CD4-positive, alpha-beta T cell treated with Interleukin-15 for 4 hours (primary cell): ENCODE measurements at regions not wholly inside any gene's neighbourhood (a gene's known extent, or its start where the extent isn't known, plus 50 kb on each side); places are given as distances from the start of the nearest gene placed in this dataset.
"Not testable (repeated sequence)": the region's sequence is repeated elsewhere in the genome, so short reads cannot be mapped to it uniquely, and the experiment has no call there.

ENCODE experiments used
- DNase-seq: peaks from one replicate; pipeline ENCODE4 v3.0.0-alpha.2; 2020; ENCODE audit warnings: low spot score

DNA sequence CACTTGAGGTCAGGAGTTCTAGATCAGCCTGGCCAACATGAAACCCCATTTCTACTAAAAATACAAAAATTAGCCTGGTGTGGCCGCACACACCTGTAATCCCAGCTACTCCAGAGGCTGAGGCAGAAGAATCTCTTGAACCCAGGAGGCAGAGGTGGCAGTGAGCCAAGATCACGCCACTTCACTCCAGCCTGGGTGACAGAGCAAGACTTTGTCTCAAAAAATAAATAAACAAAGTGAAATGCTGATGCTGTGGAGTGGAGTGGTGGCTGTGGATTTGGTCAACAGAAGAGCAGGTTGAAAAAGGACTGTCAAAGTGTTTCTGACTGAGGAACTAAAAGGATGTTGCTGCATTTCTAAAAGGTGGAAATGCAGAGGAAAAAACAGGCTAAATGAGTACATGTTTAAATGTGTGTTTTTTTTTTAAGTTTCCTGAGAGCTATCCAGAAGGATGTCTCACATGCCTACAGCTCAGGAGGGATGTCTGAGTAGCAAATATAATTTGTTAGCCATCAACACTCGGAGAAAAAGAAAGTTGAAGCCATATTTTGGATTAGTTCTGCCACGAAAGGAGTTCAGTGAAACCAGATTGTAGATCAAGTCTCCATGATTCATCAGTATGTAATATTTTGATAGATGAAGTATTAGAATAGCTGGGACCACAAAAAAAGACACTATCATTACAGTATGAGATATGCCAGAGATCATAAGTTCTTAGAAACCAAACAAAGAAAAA lies 621.1 kb upstream of the ADGRB3 start:
- no peak for DNase-seq

DNA sequence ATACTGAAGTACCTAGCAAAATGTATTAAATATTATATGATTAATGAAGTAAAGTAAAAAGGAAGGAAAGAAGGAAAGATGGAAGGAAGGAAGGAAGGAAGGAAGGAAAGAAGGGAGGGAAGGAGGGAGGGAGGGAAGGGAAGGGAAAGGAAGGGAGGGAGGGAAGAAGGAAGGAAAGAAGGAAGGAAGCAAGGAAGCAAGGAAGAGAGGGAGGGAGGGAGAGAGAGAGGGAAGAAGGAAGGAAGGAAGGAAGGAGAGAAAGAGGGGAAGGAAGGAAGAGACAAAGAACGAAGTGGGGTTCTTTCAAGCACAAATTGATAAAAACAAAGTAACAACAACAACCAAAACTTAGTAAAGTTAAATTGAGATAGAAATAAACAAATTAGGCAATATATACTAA lies 622.3 kb upstream of the ADGRB3 start:
- no peak for DNase-seq

DNA sequence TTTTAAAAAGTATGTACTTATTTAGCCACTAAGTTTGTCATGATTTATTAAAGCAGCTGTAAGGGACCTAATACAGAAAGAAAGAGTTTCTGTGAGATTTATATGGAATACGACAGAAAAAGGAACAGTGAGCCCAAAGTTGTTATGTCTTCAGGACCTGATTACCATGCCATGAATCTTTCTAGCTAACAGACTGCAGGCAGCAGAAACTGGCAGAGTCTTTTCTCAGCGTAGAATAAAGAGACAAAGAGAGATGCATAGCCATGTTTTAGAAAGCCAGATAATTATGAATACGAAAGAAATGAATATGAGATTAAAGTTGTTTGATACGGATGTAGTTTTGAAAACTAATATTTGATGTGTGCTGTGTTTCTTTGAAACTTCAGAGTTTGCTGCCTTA lies 624.1 kb upstream of the ADGRB3 start:
- no peak for DNase-seq

DNA sequence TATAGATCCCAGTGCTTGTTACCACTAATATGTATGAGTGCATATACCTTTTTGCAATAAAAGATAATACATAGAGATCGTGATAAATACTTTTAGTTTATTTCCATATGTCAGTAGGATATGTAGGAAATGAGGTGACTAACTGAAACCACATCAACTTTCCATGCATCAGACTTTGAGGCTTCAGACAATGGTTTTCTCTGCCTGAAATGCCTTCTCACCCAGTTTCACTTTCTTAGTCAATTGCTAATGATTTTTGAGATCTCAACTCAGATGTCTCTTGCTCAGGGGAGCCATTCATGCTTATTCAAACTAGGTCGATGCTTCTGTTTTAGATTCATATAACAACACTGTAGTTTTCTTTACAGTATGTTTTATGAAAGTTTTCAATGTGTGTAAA lies 626.6 kb upstream of the ADGRB3 start:
- DNase-seq, result no peak

DNA sequence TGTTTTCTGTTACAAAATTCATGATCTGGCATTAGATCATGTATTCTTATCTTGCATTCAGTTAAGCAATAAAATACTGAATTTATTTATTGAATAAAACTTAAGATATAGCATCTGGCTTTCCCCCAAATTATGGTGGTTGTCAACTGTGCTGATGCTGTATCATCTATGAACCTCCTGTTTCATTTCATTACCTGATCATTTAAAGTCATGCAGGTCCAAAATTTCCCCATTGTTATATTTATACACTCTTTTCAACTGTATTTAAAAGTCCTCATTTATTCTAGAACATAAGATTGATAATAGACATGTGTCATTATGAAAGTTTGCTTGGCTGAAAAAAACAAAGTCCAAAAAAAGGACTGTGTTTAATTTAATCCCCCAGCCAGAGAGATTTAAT lies 627.4 kb upstream of the ADGRB3 start:
- no peak for DNase-seq

DNA sequence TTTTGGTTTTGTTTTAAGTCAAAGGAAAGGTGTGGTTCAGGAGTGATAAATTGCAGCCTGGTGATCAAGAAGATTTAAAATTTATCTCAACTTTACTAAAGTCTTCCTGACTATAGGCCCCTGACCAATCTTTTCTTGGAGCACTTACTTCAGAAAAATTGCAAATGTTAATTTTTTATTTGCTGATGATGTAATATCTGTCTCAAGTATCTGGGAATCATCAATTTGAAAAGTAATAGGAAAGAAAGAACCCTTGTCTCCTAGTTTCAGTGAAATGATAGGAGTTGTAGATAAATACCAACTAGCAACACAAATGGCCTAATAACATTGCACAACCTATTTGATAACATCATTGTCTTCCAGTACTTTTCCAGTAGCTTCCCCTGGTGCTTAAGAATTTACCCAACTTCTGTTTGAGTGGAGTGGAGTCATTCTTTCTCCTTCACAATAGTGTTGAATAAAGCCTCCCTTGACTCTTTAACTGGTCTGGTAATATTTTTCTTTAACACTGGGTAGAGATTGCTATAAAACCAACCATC lies 648.3 kb upstream of the ADGRB3 start:
- no peak for DNase-seq

DNA sequence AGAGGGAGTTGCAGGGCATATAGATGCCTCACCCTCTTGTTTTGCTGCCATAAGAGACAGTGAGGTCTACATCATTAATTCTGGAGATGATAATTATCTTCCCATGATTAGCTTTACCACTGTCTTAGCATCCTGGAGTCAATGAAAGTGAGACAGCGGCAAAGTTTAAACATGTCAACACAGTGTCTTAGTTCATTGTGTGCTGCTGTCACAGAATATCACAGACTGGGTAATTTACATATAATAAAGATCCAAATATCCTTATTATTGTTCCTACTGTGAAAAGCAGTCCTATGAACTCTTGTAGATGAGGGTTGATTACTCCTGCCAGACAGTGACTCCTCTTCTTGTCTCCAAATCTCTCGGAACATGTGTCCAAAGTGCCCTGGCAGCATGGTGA lies 658.6 kb upstream of the ADGRB3 start:
- no peak for DNase-seq

DNA sequence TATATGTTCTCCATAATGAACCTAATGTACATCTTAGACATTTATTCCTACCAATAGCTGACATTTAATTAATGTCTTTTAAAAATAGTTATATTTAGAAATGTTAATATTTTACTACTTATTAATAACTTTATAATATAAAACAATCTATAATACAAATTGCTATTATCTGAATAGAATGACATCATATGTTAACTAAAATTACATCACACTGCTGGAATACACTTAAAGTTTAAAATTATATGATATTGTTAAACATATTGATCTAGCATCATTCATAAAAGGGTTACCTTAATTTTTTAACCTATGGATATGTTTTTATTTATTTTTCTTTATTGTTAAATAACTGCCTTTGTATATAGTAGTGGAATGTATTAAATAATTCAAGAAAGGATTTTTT lies 660.2 kb upstream of the ADGRB3 start:
- DNase-seq, result no peak

DNA sequence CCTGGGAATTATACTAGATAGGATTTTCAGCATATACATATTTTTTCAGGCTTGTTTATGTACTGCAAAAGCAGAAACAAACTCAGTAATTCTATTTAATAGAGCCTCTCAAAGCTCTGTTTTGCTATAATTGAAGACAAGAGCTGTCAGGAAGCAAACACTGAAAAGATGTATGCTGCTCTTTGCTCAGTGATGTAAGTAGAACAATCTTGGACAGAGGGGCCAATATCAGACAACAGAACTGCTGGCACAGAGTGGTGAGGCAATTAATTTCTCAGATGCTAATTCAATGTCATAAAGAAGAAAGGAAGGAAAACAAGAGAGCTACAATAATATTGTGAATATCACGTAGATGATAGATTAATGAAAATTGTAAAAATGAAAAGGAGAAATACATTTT lies 663.3 kb upstream of the ADGRB3 start:
- no peak for DNase-seq

DNA sequence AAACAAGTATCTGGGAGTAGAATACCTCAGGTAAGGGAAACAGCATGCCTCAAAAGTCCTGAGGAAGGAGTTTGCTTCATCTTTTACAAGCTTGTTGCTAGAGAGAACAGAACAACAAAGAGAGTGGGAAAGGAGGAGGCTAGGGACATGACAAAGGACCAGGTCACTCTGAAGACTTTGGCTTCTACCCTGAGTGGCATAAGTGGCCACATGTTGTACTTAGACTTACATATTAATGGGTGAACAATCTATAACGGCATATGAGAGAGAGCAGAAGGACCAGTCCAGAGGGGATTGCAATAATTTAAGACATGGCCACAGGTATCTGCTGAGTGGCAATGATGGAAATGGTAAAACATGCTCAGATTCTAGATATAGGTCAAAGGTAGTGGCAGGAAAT lies 668.3 kb upstream of the ADGRB3 start:
- no peak for DNase-seq

DNA sequence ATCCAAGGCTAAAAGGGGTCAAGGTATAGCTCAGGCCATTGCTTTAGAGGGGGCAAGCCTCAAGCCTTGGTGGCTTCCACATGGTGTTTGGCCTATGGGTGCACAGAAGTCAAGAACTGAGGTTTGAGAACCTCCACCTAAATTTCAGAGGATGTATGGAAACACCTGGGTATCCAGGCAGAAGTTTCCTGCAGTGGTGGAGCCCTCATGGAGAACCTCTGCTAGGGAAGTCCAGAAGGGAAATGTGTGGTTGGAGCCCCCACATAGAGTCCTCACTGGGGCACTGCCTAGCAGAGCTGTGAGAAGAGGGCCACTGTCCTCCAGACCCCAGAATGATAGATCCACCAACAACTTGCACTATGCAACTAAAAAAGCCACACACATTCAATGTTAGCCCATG lies 678.7 kb upstream of the ADGRB3 start:
- no peak for DNase-seq

DNA sequence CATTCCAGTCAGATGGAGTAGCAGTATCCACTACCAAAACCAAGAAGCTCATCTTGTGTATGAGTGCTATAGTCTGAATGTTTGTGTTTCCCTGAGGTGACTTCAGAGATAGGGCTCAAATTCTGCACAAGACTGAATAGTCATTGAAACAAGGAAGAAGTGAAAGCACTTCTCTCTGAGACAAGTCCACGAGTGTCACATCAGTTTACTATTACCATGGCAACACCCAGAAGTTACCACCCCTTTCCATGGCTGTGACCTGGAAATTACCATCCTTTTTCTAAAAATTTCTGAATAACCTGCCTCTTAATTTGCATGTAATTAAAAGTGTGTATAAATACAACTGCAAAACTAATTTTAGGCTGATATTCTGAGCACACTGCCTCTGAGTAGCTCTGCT lies 682.1 kb upstream of the ADGRB3 start:
- DNase-seq, result no peak

DNA sequence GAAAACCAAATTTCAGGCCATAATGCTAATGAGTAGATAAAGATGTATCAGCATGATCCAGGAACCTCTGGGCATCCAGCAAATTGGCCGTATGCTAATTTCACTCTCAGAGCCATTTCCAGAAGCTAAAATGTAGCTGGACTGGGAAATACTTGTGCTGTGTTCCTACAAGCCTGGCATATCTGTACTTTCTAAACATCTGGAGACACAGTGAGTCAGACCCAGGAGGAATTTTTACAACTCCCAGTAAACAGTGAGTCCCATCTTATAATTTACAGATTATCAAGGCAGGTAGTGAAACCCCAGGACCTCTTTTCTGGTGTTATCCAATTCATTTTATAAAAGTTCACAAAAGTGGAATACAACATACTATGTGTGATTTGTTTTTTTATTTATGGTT lies 683.0 kb upstream of the ADGRB3 start:
- DNase-seq, result no peak

DNA sequence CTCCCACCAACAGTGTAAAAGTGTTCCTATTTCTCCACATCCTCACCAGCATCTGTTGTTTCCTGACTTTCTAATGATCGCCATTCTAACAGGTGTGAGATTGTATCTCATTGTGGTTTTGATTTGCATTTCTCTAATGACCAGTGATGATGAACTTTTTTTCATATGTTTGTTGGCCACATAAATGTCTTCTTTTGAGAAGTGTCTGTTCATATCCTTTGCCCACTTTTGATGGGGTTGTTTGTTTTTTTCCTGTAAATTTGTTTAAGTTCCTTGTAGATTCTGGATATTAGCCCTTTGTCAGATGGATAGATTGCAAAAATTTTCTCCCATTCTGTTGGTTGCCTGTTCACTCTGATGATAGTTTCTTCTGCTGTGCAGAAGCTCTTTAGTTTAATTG lies 687.3 kb upstream of the ADGRB3 start:
- not testable (repeated sequence) for DNase-seq

DNA sequence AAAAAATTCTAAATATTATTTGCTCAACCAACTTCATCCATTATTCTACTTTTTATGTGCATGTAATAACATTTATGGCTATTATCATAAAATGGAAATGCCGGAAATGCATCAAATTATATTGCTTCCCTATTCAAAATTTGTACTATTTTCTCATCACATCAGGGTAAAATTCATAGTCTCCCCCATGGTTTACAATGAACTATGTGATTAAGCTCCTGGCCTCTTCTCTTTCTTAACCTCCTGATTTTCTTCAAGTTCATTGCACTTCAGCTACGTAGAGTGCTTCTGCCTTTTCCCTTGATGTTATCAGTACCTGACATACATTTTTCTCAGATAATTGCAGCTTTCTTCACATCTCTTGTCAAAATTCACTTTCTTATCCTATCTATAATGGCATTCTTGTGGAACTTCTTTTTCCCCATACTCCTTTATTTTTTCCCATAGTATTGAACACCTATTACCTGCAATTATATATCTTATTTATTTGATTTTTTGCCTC lies 699.1 kb upstream of the ADGRB3 start:
- no peak for DNase-seq

DNA sequence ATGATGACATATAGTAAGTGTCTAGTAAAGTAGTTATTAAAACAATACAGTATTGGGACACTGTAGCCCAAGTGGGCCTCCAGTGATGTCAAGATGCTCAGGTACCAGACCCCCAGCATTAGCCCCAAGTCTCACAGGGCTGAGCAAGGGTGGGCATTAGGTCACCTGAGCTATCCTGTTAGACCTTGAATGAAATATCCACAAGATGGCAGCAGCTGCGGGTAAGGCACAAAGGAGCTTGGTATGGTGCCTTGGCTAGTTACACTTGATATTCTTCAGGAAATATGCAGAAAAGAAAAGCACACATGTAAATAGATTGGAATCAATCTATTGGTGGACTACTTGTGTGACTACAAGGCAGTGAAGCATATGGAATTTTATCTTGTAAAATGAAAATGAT lies 701.8 kb upstream of the ADGRB3 start:
- no peak for DNase-seq

DNA sequence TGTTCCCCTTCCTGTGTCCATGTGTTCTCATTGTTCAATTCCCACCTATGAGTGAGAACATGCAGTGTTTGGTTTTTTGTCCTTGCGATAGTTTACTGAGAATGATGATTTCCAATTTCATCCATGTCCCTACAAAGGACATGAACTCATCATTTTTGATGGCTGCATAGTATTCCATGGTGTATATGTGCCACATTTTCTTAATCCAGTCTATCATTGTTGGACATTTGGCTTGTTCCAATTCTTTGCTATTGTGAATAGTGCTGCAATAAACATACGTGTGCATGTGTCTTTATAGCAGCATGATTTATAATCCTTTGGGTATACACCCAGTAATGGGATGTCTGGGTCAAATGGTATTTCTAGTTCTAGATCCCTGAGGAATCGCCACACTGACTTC lies 712.5 kb upstream of the ADGRB3 start:
- not testable (repeated sequence) for DNase-seq

DNA sequence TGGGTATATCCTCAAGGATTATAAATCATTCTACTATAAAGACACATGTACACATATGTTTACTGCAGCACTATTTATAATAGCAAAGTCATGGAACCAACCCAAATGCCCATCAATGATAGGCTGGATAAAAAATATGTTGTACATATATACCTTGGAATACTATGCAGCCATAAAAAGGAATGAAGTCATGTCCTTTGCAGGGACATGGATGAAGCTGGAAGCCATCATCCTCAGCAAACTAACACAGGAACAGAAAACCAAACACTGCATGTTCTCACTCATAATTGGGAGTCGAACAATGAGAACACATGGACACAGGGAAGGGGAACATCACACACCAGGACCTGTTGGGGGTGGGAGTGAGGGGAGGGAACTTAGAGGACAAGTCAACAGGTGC lies 715.0 kb upstream of the ADGRB3 start:
- DNase-seq, result not testable (repeated sequence)

DNA sequence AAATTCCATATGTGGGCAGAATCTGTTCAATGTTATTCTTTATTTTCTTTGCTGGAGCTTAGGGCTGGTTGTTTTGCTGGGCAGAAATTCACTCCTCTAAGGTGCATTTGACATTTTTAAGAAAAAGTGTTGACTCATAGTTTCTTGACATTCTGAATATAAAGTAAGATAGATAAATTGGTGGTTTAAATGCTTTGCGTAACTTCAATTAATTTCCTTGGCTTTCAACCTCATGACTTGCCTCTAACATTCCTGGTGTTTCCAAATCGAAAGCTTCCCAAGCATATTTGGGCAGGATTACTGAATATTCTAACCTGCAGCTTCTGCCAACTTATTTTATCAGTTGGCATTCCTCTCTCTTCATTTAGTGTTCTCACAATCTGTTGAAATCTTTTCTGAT lies 718.7 kb upstream of the ADGRB3 start:
- DNase-seq, result no peak

DNA sequence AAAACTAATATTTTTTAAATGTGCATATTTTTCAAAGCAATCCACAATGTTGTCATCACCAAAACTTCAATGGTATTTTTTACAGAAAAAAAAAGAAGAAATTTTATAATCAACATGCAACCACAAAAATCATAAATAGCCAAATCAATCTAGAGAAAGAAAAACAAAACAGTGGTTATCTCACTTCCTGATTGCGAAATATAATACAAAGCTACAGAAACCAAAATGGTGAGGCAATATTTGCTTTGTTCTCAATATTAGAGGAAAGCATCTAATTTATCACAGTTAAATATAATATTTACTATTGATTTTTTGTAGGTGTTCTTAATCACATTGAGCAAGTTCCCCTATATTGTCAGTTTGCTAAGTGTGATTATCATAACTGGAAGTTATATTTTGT lies 720.7 kb upstream of the ADGRB3 start:
- DNase-seq, result no peak

DNA sequence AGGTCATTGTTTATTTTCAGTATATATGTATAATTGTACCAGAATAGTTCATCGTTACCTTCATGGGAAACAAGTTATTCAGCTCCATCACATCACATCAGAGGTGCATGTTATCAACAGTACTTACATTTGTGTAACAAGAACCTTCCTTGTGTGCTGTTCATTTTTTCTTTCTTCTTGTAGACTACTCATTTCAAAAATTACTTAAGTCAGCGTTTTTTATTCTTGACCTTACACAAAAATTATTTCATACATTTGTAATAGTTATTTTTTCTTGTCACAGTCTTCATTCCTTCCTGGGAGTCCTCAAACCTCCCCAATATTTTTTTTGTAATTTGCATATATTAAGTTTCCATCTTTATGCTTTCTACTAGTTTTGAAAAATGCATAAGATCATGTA lies 725.7 kb upstream of the ADGRB3 start:
- DNase-seq, result no peak

DNA sequence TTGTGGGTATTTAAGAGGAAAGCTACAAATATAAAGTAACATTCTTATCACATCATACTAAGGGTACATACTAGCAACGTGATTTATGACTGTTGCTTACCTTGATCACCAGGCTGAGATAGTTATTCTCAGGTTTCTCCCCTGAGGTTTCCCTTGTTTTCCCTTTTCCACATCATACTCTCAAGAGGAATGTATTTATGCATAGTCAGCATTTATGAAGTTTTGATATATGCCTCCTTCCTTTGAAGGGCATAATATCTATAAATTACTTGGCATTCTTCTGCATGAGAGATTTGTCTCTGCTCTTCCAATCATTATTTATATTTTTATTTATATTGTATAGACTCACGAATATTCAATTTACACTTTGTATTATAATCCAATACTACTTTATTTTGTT lies 726.7 kb upstream of the ADGRB3 start:
- no peak for DNase-seq

DNA sequence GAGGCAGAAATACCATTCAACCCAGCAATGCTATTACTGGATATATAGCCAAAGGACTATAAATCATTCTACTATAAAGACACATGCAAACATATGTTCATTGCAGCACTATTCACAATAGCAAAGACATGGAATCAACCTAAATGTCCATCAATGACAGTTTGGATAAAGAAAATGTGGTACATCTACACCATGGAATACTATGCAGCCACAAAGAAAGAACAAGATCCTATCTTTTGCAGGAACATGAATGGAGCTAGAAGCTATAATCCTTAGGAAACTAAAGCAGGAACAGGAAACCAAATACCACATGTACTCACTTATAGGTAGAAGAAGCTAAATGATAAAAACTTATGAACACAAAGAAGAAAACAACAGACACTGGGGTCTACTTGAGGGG lies 730.3 kb upstream of the ADGRB3 start:
- DNase-seq, result not testable (repeated sequence)

DNA sequence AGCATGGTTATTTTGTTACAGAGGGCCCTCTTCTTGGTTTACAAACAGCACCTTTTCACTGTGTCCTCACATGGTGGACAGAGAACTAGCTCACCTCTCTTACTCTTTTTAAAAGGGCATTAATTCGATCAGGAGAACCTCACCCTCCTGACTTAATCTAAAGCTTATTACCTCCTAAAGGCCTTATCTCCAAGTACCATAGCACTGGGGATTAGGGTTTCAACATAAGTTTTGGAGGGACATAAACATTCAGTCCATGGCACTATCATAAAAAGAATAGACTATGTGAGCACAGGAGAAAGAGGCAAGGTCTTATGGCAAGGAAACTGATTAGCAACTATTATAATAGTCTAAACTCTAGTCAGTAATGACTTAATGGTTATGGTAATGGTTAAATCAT lies 736.2 kb upstream of the ADGRB3 start:
- DNase-seq, result no peak
